ENCODE measurements at regions not wholly inside any gene's neighbourhood (a gene's known extent, or its start where the extent isn't known, plus 50 kb on each side); places are given as distances from the start of the nearest gene placed in this dataset.

DNA sequence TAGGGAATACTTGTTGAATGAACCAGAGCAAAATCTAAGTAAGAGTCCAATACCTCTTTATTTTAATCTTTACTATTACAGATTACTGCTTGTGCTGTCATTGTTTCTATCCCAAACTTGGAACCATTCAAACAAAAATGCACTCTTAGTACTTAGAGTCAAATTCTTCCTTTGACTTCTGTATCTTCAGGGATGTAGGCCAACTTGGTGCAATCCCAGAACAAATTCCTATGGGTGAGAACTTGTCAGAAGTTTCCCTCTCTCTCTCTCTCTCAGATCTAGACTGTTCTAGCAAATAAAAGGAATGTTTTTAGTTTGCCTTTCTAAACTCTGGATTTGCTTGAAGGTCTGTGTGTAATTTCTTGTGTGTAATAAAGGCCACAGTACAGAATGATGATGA, 329.0 kb upstream of the TMTC4 start:
- no peak overlapping the region for H3K4ac ChIP-seq (replicated peaks; ENCODE audit: insufficient read length, low read depth, low read length)
- no peak overlapping the region for H3K4me3 ChIP-seq (ENCODE audit: extremely low read depth in 1 of 4, insufficient read depth in 2 of 4, low read depth in 3 of 4, low read length in 4 of 4)
- POLR2A ChIA-PET (ENCODE audit: partially characterized antibody): no interaction called here
- H3K56ac ChIP-seq (replicated peaks; ENCODE audit: insufficient read length, low read depth, low read length): no peak overlapping the region
- no peak overlapping the region for H2BK5ac ChIP-seq (ENCODE audit: low read depth, low read length)
- no peaks in the 10 kb centered on the region for H3K23me2 ChIP-seq (ENCODE audit: low read depth, low read length)
- FAIRE-seq: no peak
- CTCF ChIA-PET (ENCODE audit: partially characterized antibody): interaction anchor here (0.7 to 1.5 kb wide), 2 partner anchors 207 to 308 kb away, joined by 3 to 4 read pairs; no protein-coding TSS in a partner anchor
- no peaks in the 10 kb centered on the region for H4K20me1 ChIP-seq (replicated peaks in 1 of 2; ENCODE audit: control insufficient read depth in 1 of 2, insufficient read depth in 2 of 2, low read length in 2 of 2)
- H3K27me3 ChIP-seq (replicated peaks in 1 of 4; ENCODE audit: control insufficient read depth in 3 of 4, extremely low read depth in 1 of 4, insufficient read depth in 3 of 4, low read length in 3 of 4): no peaks in the 10 kb centered on the region
- no peak overlapping the region for H2AFZ ChIP-seq (ENCODE audit: low read length)
- H2BK12ac ChIP-seq (ENCODE audit: low read depth, low read length): no peak overlapping the region
- no peaks in the 10 kb centered on the region for H3K9me3 ChIP-seq (ENCODE audit: insufficient read depth in 2 of 2, low read depth in 1 of 2, low read length in 1 of 2)
- DNase-seq (ENCODE audit: low read depth in 1 of 2, low spot score in 2 of 2): no peak
- H3K9ac ChIP-seq (replicated peaks in 1 of 4; ENCODE audit: extremely low read depth in 1 of 4, low read depth in 3 of 4, low read length in 3 of 4): no peak overlapping the region
- H3K4me2 ChIP-seq (ENCODE audit: insufficient read depth in 1 of 2, low read depth in 2 of 2, low read length in 2 of 2): no peak overlapping the region
- H4K91ac ChIP-seq (replicated peaks; ENCODE audit: insufficient read length, low read length): no peak overlapping the region
- H3K36me3 ChIP-seq (ENCODE audit: control insufficient read depth in 2 of 4, insufficient read depth in 4 of 4, low read length in 3 of 4): no peaks in the 10 kb centered on the region
- no peak overlapping the region for H3K23ac ChIP-seq (ENCODE audit: insufficient read length)
- H3K79me1 ChIP-seq (ENCODE audit: low read depth, low read length): no peaks in the 10 kb centered on the region
- H4K8ac ChIP-seq (ENCODE audit: extremely low read depth, insufficient read depth, low read length): no peak overlapping the region
- H4K5ac ChIP-seq (ENCODE audit: insufficient read length, low read depth, low read length): no peak overlapping the region
- no peaks in the 10 kb centered on the region for H3K79me2 ChIP-seq (ENCODE audit: control insufficient read depth in 1 of 2, insufficient read depth in 2 of 2, low read length in 2 of 2)
- H3K4me1 ChIP-seq (replicated peaks in 1 of 4; ENCODE audit: control insufficient read depth in 3 of 4, insufficient read depth in 4 of 4, low read length in 3 of 4): no peaks in the 10 kb centered on the region; a peak in 1 of 7 replicates
- no peak overlapping the region for H2AK5ac ChIP-seq (ENCODE audit: low read depth, low read length)
- H3K18ac ChIP-seq (ENCODE audit: extremely low read depth, low read length): no peak overlapping the region
- H2BK20ac ChIP-seq (ENCODE audit: low read length): no peak overlapping the region
- H3K27ac ChIP-seq (ENCODE audit: low read depth, low read length): no peak overlapping the region
- no peak overlapping the region for H2BK15ac ChIP-seq (ENCODE audit: low read length)
- no peak overlapping the region for H3K14ac ChIP-seq (ENCODE audit: insufficient read length)
- no peak overlapping the region for H2BK120ac ChIP-seq (replicated peaks; ENCODE audit: low read depth, low read length)
- no peak for TF ChIP-seq BCL11A (IDR thresholded peaks at IDR 0.05; ENCODE audit: low read depth in 2 of 2, low read length in 2 of 2)
- no peak for TF ChIP-seq GABPA (IDR thresholded peaks at IDR 0.05; ENCODE audit: borderline replicate concordance, insufficient read depth, low read length)
- TF ChIP-seq POLR2AphosphoS5 (IDR thresholded peaks at IDR 0.05; ENCODE audit: low read depth, low read length): no peak
- no peak for TF ChIP-seq KDM5A (IDR thresholded peaks at IDR 0.05; ENCODE audit: low read length)
- no peak for TF ChIP-seq RNF2 (IDR thresholded peaks at IDR 0.05; ENCODE audit: borderline replicate concordance, low read depth, low read length, missing control alignments, poor library complexity, severe bottlenecking)
- TF ChIP-seq, protein P1, sequence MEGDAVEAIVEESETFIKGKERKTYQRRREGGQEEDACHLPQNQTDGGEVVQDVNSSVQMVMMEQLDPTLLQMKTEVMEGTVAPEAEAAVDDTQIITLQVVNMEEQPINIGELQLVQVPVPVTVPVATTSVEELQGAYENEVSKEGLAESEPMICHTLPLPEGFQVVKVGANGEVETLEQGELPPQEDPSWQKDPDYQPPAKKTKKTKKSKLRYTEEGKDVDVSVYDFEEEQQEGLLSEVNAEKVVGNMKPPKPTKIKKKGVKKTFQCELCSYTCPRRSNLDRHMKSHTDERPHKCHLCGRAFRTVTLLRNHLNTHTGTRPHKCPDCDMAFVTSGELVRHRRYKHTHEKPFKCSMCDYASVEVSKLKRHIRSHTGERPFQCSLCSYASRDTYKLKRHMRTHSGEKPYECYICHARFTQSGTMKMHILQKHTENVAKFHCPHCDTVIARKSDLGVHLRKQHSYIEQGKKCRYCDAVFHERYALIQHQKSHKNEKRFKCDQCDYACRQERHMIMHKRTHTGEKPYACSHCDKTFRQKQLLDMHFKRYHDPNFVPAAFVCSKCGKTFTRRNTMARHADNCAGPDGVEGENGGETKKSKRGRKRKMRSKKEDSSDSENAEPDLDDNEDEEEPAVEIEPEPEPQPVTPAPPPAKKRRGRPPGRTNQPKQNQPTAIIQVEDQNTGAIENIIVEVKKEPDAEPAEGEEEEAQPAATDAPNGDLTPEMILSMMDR (IDR thresholded peaks at IDR 0.05; ENCODE audit: control extremely low read depth in 1 of 3, insufficient read depth in 1 of 3, low read depth in 1 of 3, low read length in 3 of 3): no peak
- TF ChIP-seq EGR1 (IDR thresholded peaks at IDR 0.05; ENCODE audit: borderline replicate concordance, low read depth, low read length): no peak
- no peak for TF ChIP-seq JUN (IDR thresholded peaks at IDR 0.05; ENCODE audit: low read depth, low read length)
- no peak for TF ChIP-seq EP300 (IDR thresholded peaks at IDR 0.05; ENCODE audit: borderline replicate concordance in 1 of 2, low read depth in 2 of 2, low read length in 2 of 2)
- TF ChIP-seq POLR2A (IDR thresholded peaks at IDR 0.05; ENCODE audit: control extremely low read depth in 1 of 2, low read depth in 2 of 2, low read length in 2 of 2): no peak
- TF ChIP-seq, protein P2, sequence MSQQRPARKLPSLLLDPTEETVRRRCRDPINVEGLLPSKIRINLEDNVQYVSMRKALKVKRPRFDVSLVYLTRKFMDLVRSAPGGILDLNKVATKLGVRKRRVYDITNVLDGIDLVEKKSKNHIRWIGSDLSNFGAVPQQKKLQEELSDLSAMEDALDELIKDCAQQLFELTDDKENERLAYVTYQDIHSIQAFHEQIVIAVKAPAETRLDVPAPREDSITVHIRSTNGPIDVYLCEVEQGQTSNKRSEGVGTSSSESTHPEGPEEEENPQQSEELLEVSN (IDR thresholded peaks at IDR 0.05): no peak
- no peak for TF ChIP-seq SAP30 (IDR thresholded peaks at IDR 0.05; ENCODE audit: insufficient read depth, insufficient replicate concordance, low read length)
